HL-60 (cell line): ENCODE measurements at regions not wholly inside any gene's neighbourhood (a gene's known extent, or its start where the extent isn't known, plus 50 kb on each side); places are given as distances from the start of the nearest gene placed in this dataset.

Source experiments
- DNase-seq, 2 experiments: peaks; one replicate each; pipeline ENCODE4 v3.0.0-alpha.2; 2010 to 2020; ENCODE audit warnings: low read depth in 1 of 2, low spot score in 1 of 2
- H3K27ac ChIP-seq: fragments of 250-450 bp; sonication (Bioruptor Pico); replicated peaks from 2 replicates; pipeline ENCODE4 v1.5.1; 2020; ENCODE audit warnings: mild to moderate bottlenecking, moderate library complexity
- H3K27me3 ChIP-seq: fragments of 250-450 bp; sonication (Bioruptor Pico); 2 replicates; pipeline ENCODE4 v1.5.1; 2021; ENCODE audit warnings: mild to moderate bottlenecking, moderate library complexity; ENCODE audit not compliant: insufficient read depth, poor library complexity, severe bottlenecking
- H3K4me3 ChIP-seq: replicated peaks from 2 replicates; pipeline ENCODE4 v1.5.1; 2011; ENCODE audit warnings: mild to moderate bottlenecking, control low read depth, low read length; ENCODE audit not compliant: insufficient read depth
- CTCF ChIP-seq: IDR thresholded peaks from one replicate; pipeline ENCODE4 v1.5.1; 2011; ENCODE audit warnings: low read length, control low read depth, inconsistent platforms; ENCODE audit not compliant: insufficient read depth
- GABPA ChIP-seq: IDR thresholded peaks from 2 replicates; pipeline ENCODE4 v1.6.1; 2012; ENCODE audit warnings: low read depth
- POLR2AphosphoS5 ChIP-seq: IDR thresholded peaks from 2 replicates; pipeline ENCODE4 v1.6.1; 2012; ENCODE audit warnings: low read depth
- REST ChIP-seq: IDR thresholded peaks from 2 replicates; pipeline ENCODE4 v1.6.1; 2012; ENCODE audit warnings: low read depth; ENCODE audit not compliant: insufficient replicate concordance
- SPI1 ChIP-seq: IDR thresholded peaks from 2 replicates; pipeline ENCODE4 v1.6.1; 2012; ENCODE audit warnings: low read depth, mild to moderate bottlenecking, borderline replicate concordance

GRCh38 chr15:66896611-66897010 is 168.8 kb upstream of the SMAD3 start:
- H3K4me3 ChIP-seq = no peak overlapping the region
- DNase-seq = no peak
- no peaks in the 10 kb centered on the region for H3K27me3 ChIP-seq
- TF ChIP-seq CTCF (no peak), POLR2AphosphoS5 (no peak), REST (no peak), SPI1 (no peak)
- no peak overlapping the region for H3K27ac ChIP-seq

- no peaks in the 10 kb centered on the region for H3K27me3 ChIP-seq
- no peak overlapping the region for H3K4me3 ChIP-seq
- DNase-seq = no peak
- H3K27ac ChIP-seq = no peak overlapping the region
- TF ChIP-seq REST = no peak
- TF ChIP-seq SPI1 = no peak
- TF ChIP-seq CTCF = no peak
- no peak for TF ChIP-seq GABPA
- no peak for TF ChIP-seq POLR2AphosphoS5
These were observed 168.0 kb upstream of the SMAD3 start for GRCh38 chr15:66897416-66897815.

- no peak for DNase-seq
- no peak overlapping the region for H3K4me3 ChIP-seq
- no peak overlapping the region for H3K27ac ChIP-seq
- no peaks in the 10 kb centered on the region for H3K27me3 ChIP-seq
- TF ChIP-seq POLR2AphosphoS5 (no peak), GABPA (no peak), REST (no peak), SPI1 (no peak), CTCF (no peak)
These were observed 167.4 kb upstream of the SMAD3 start for GRCh38 chr15:66897971-66898370.
